H1 (cell line): ENCODE measurements at regions not wholly inside any gene's neighbourhood (a gene's known extent, or its start where the extent isn't known, plus 50 kb on each side); places are given as distances from the start of the nearest gene placed in this dataset.

Source experiments
- CTCF ChIA-PET: fragments of 300-600 bp; sonication (Branson Sonifier 250); formaldehyde crosslinking; loops from one replicate; lab custom pipeline; 2021; ENCODE audit not compliant: partially characterized antibody; lab: Charles Lee
- POLR2A ChIA-PET: fragments of 300-600 bp; sonication (Branson Sonifier 250); formaldehyde crosslinking; loops from one replicate; lab custom pipeline; 2021; ENCODE audit warnings: inconsistent platforms; ENCODE audit not compliant: partially characterized antibody; lab: Charles Lee
- DNase-seq, 2 experiments: peaks; one replicate each; pipeline versions ENCODE4 v3.0.0 to v3.0.0-alpha.2; 2010 to 2022; ENCODE audit warnings: low spot score in 2 of 2, low read depth in 1 of 2, mixed read lengths in 1 of 2
- FAIRE-seq: peaks from 2 replicates; lab custom pipeline; 2011; peaks lifted over from hg19 to GRCh38; lab: Jason Lieb, UNC
- H2AFZ ChIP-seq: 2 replicates; pipeline ENCODE4 v1.8.1; 2012; ENCODE audit warnings: low read length, inconsistent platforms
- H2AK5ac ChIP-seq: 2 replicates; pipeline ENCODE4 v1.6.1; 2013; ENCODE audit warnings: low read depth, low read length
- H2BK120ac ChIP-seq: replicated peaks from 2 replicates; pipeline ENCODE3; 2013; ENCODE audit warnings: low read depth, low read length, inconsistent platforms
- H2BK12ac ChIP-seq: 2 replicates; pipeline ENCODE4 v1.6.1; 2013; ENCODE audit warnings: low read depth, low read length
- H2BK15ac ChIP-seq: 2 replicates; pipeline ENCODE4 v1.6.1; 2013; ENCODE audit warnings: low read length
- H2BK20ac ChIP-seq: 2 replicates; pipeline ENCODE4 v1.6.1; 2013; ENCODE audit warnings: low read length
- H2BK5ac ChIP-seq: 2 replicates; pipeline ENCODE4 v1.6.1; 2013; ENCODE audit warnings: low read depth, low read length
- H3K14ac ChIP-seq: 2 replicates; pipeline ENCODE4 v1.6.1; 2013; ENCODE audit warnings: inconsistent platforms; ENCODE audit not compliant: insufficient read length
- H3K18ac ChIP-seq: 2 replicates; pipeline ENCODE4 v1.6.1; 2013; ENCODE audit warnings: low read length; ENCODE audit errors: extremely low read depth
- H3K23ac ChIP-seq: 2 replicates; pipeline ENCODE4 v1.6.1; 2013; ENCODE audit warnings: inconsistent platforms; ENCODE audit not compliant: insufficient read length
- H3K23me2 ChIP-seq: 2 replicates; pipeline ENCODE4 v1.6.1; 2013; ENCODE audit warnings: low read depth, low read length
- H3K27ac ChIP-seq: 2 replicates; pipeline ENCODE4 v1.6.1; 2011; ENCODE audit warnings: low read depth, low read length, inconsistent platforms
- H3K27me3 ChIP-seq, 4 experiments: replicated peaks in 1 of 4; 1 replicate in 1 of 4; 2 replicates in 3 of 4; pipeline versions ENCODE4 v1.6.1 to v1.8.1; 2011 to 2013; ENCODE audit warnings: low read length in 3 of 4, mild to moderate bottlenecking in 3 of 4, inconsistent platforms in 2 of 4, mixed read lengths in 2 of 4, moderate library complexity in 1 of 4; ENCODE audit not compliant: control insufficient read depth in 3 of 4, insufficient read depth in 3 of 4; ENCODE audit errors: extremely low read depth in 1 of 4
- H3K36me3 ChIP-seq, 4 experiments: 2 replicates each; pipeline versions ENCODE4 v1.6.1 to v1.8.1; 2011 to 2013; ENCODE audit warnings: mild to moderate bottlenecking in 4 of 4, low read length in 3 of 4, moderate library complexity in 2 of 4, control low read depth in 1 of 4, inconsistent platforms in 1 of 4; ENCODE audit not compliant: insufficient read depth in 4 of 4, control insufficient read depth in 2 of 4
- H3K4ac ChIP-seq: replicated peaks from 2 replicates; pipeline ENCODE3; 2013; ENCODE audit warnings: low read length, low read depth, mixed read lengths, inconsistent platforms; ENCODE audit not compliant: insufficient read length
- H3K4me1 ChIP-seq, 4 experiments: replicated peaks in 1 of 4; 1 replicate in 1 of 4; 2 replicates in 3 of 4; pipeline versions ENCODE4 v1.6.1 to v1.8.1; 2011 to 2013; ENCODE audit warnings: low read length in 3 of 4, inconsistent platforms in 2 of 4, mixed read lengths in 1 of 4; ENCODE audit not compliant: insufficient read depth in 4 of 4, control insufficient read depth in 3 of 4
- H3K4me2 ChIP-seq, 2 experiments: 2 replicates each; pipeline versions ENCODE4 v1.6.1 to v1.8.1; 2011 to 2013; ENCODE audit warnings: low read depth in 2 of 2, low read length in 2 of 2, control low read depth in 1 of 2, inconsistent platforms in 1 of 2, mild to moderate bottlenecking in 1 of 2; ENCODE audit not compliant: insufficient read depth in 1 of 2
- H3K4me3 ChIP-seq, 4 experiments: fragments of 200-600, 300-600 bp in 1 of 4; sonication (generic), shearing (Covaris generic), sonication (Bioruptor Twin) in 1 of 4; 2 replicates each; pipeline versions ENCODE4 v1.5.1 to v1.8.1; 2011 to 2016; ENCODE audit warnings: low read length in 4 of 4, low read depth in 3 of 4, control low read depth in 2 of 4, inconsistent platforms in 2 of 4, mild to moderate bottlenecking in 2 of 4, mixed read lengths in 1 of 4, moderate library complexity in 1 of 4; ENCODE audit not compliant: insufficient read depth in 2 of 4; ENCODE audit errors: extremely low read depth in 1 of 4
- H3K56ac ChIP-seq: replicated peaks from 2 replicates; pipeline ENCODE3; 2013; ENCODE audit warnings: low read depth, mild to moderate bottlenecking, mixed read lengths, low read length, inconsistent platforms; ENCODE audit not compliant: insufficient read length
- H3K79me1 ChIP-seq: 2 replicates; pipeline ENCODE4 v1.6.1; 2013; ENCODE audit warnings: low read depth, low read length, control low read depth
- H3K79me2 ChIP-seq, 2 experiments: 2 replicates each; pipeline versions ENCODE4 v1.6.1 to v1.8.1; 2012 to 2013; ENCODE audit warnings: low read length in 2 of 2, mild to moderate bottlenecking in 2 of 2, inconsistent platforms in 1 of 2; ENCODE audit not compliant: insufficient read depth in 2 of 2, control insufficient read depth in 1 of 2
- H3K9ac ChIP-seq, 4 experiments: replicated peaks in 1 of 4; 1 replicate in 1 of 4; 2 replicates in 3 of 4; pipeline versions ENCODE4 v1.6.1 to v1.8.1; 2011 to 2013; ENCODE audit warnings: low read depth in 3 of 4, low read length in 3 of 4, control low read depth in 2 of 4, mild to moderate bottlenecking in 2 of 4, moderate library complexity in 2 of 4, inconsistent platforms in 1 of 4; ENCODE audit errors: extremely low read depth in 1 of 4
- H3K9me3 ChIP-seq, 2 experiments: 2 replicates each; pipeline versions ENCODE4 v1.6.1 to v1.8.1; 2012 to 2013; ENCODE audit warnings: mild to moderate bottlenecking in 2 of 2, moderate library complexity in 2 of 2, control low read depth in 1 of 2, inconsistent platforms in 1 of 2, low read depth in 1 of 2, low read length in 1 of 2, mixed read lengths in 1 of 2; ENCODE audit not compliant: insufficient read depth in 2 of 2
- H4K20me1 ChIP-seq, 2 experiments: replicated peaks in 1 of 2; 2 replicates each; pipeline versions ENCODE3 to v1.8.1; 2011 to 2013; ENCODE audit warnings: inconsistent platforms in 2 of 2, low read length in 2 of 2, mild to moderate bottlenecking in 1 of 2; ENCODE audit not compliant: insufficient read depth in 2 of 2, control insufficient read depth in 1 of 2
- H4K5ac ChIP-seq: 2 replicates; pipeline ENCODE4 v1.6.1; 2013; ENCODE audit warnings: low read length, low read depth, mixed read lengths, inconsistent platforms; ENCODE audit not compliant: insufficient read length
- H4K8ac ChIP-seq: 2 replicates; pipeline ENCODE4 v1.8.0; 2013; ENCODE audit warnings: mild to moderate bottlenecking, moderate library complexity, low read length, inconsistent platforms; ENCODE audit not compliant: insufficient read depth; ENCODE audit errors: extremely low read depth
- H4K91ac ChIP-seq: replicated peaks from 2 replicates; pipeline ENCODE3; 2013; ENCODE audit warnings: low read length, mixed read lengths, inconsistent platforms; ENCODE audit not compliant: insufficient read length
- GTF2F1 ChIP-seq: IDR thresholded peaks from 2 replicates; pipeline ENCODE4 v1.6.1; 2012; ENCODE audit warnings: low read depth, low read length, improper control_type of control experiment, borderline replicate concordance
- WGBS, 2 experiments: shearing (Covaris generic) in 1 of 2; methylation state at CpG; one replicate each; pipeline versions ENCODE4 v1.1.6 to v1.1.7; 2013 to 2015; ENCODE audit warnings: low lambda C conversion rate in 2 of 2, mixed read lengths in 2 of 2, inconsistent platforms in 1 of 2, low coverage in 1 of 2, missing lambda C conversion rate in 1 of 2; ENCODE audit not compliant: insufficient replicate concordance in 2 of 2, insufficient coverage in 1 of 2, insufficient read length in 1 of 2; ENCODE audit errors: extremely low coverage in 1 of 2, missing lambda C conversion rate in 1 of 2; 5-methylcytosine and 5-hydroxymethylcytosine counted together

- DNase-seq (no peak), FAIRE-seq (no peak)
- Histone ChIP-seq H2AFZ (no peak overlapping the region), H4K8ac (no peak overlapping the region), H4K5ac (no peak overlapping the region), H3K79me2 (no peaks in the 10 kb centered on the region), H3K23me2 (no peaks in the 10 kb centered on the region), H3K4me2 (no peak overlapping the region), H3K9ac (no peak overlapping the region), H3K27ac (no peak overlapping the region), H2BK15ac (no peak overlapping the region), H2BK12ac (no peak overlapping the region), H2BK5ac (no peak overlapping the region), H3K4ac (no peak overlapping the region), H3K79me1 (no peaks in the 10 kb centered on the region), H3K14ac (no peak overlapping the region), H3K4me3 (no peak overlapping the region), H3K18ac (no peak overlapping the region), H3K4me1 (no peaks in the 10 kb centered on the region), H2BK20ac (no peak overlapping the region), H2AK5ac (no peak overlapping the region), H3K56ac (no peak overlapping the region), H3K36me3 (no peaks in the 10 kb centered on the region), H4K91ac (no peak overlapping the region), H3K27me3 (peaks cover 0 to 2% (median 0%) of the 10 kb centered on the region in 4 experiments; a peak in 1 of 7 replicates), H3K23ac (no peak overlapping the region), H2BK120ac (no peak overlapping the region), H3K9me3 (no peaks in the 10 kb centered on the region), H4K20me1 (no peaks in the 10 kb centered on the region)
- POLR2A ChIA-PET = no interaction called here
- CTCF ChIA-PET = interaction anchor here (0.5 to 2.2 kb wide), 4 partner anchors 52 to 808 kb away, joined by 3 to 4 read pairs (median 3); no protein-coding TSS in a partner anchor
- WGBS, 2 experiments = 87% methylated on average over 11 of the region's 21 CpGs; no CpG with 5 or more reads in 1 of the 2 experiments
- no peak for TF ChIP-seq GTF2F1
Measured at GRCh38 chr1:233514946-233515391, 98.9 kb upstream of the KCNK1 start.
